AG08396 (cell line): ENCODE measurements at regions not wholly inside any gene's neighbourhood (a gene's known extent, or its start where the extent isn't known, plus 50 kb on each side); places are given as distances from the start of the nearest gene placed in this dataset.
A peak's percentile ranks its signal among the peaks of the same experiment; 100 is the strongest.

Experiments
- DNase-seq: peaks from one replicate; pipeline ENCODE4 v3.0.0; 2012; ENCODE audit warnings: low spot score, mixed read lengths

- no peak for DNase-seq
These were observed 171.8 kb upstream of the IGF1R start for GRCh38 chr15:98476559-98476958.

GRCh38 chr15:98480844-98481243 is 167.5 kb upstream of the IGF1R start:
- no peak for DNase-seq

GRCh38 chr15:98483575-98484130 is 164.7 kb upstream of the IGF1R start:
- no peak for DNase-seq

GRCh38 chr15:98484914-98485313 is 163.4 kb upstream of the IGF1R start:
- DNase-seq, result no peak

GRCh38 chr15:98485451-98485850 is 162.9 kb upstream of the IGF1R start:
- DNase-seq, result no peak

GRCh38 chr15:98493966-98494511 is 154.3 kb upstream of the IGF1R start:
- DNase-seq, result no peak

- no peak for DNase-seq
These were observed 147.1 kb upstream of the IGF1R start for GRCh38 chr15:98501192-98501591.

GRCh38 chr15:98501632-98502031 is 146.7 kb upstream of the IGF1R start:
- DNase-seq, result no peak

- peak; percentile 57 for DNase-seq
These were observed 144.4 kb upstream of the IGF1R start for GRCh38 chr15:98503970-98504369.

- no peak for DNase-seq
These were observed 143.3 kb upstream of the IGF1R start for GRCh38 chr15:98504998-98505397.

GRCh38 chr15:98505611-98506031 is 142.7 kb upstream of the IGF1R start:
- DNase-seq, result no peak

GRCh38 chr15:98506172-98506571 is 142.2 kb upstream of the IGF1R start:
- DNase-seq, result no peak

- DNase-seq, result no peak
These were observed 141.6 kb upstream of the IGF1R start for GRCh38 chr15:98506711-98507110.

- no peak for DNase-seq
These were observed 134.8 kb upstream of the IGF1R start for GRCh38 chr15:98513428-98513986.

- DNase-seq, result no peak
These were observed 134.2 kb upstream of the IGF1R start for GRCh38 chr15:98514034-98514622.

GRCh38 chr15:98518823-98519561 is 129.3 kb upstream of the IGF1R start:
- peak; percentile 78 for DNase-seq

- no peak for DNase-seq
These were observed 128.4 kb upstream of the IGF1R start for GRCh38 chr15:98519767-98520550.

- DNase-seq, result no peak
These were observed 126.2 kb upstream of the IGF1R start for GRCh38 chr15:98522127-98522526.

- no peak for DNase-seq
These were observed 124.3 kb upstream of the IGF1R start for GRCh38 chr15:98523912-98524662.

GRCh38 chr15:98524838-98525660 is 123.3 kb upstream of the IGF1R start:
- no peak for DNase-seq

GRCh38 chr15:98525661-98526001 is 122.7 kb upstream of the IGF1R start:
- DNase-seq, result no peak
